ENCODE measurements at regions not wholly inside any gene's neighbourhood (a gene's known extent, or its start where the extent isn't known, plus 50 kb on each side); places are given as distances from the start of the nearest gene placed in this dataset.

DNA sequence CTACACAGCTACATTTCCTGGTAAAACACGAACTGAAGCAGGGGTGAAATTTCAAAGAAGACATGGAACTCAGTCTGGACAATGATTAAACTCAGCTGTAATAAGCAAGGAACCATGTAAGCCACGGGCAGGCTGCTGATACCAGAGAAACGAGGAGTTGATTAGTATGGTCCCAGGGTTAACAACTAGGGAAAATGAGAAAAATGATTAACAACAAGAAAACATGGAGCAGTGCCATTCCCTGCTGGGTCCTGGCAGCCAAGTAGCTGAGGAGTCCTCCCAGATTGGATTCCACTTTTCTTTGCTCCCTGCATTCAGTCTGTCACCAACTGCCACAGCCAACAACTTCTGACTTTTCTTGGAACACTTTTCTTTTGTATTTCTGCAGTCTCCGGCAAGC is 517.0 kb upstream of the KLHL29 start:
- POLR2A ChIA-PET, result no interaction called here
- Histone ChIP-seq H3K9ac (ENCODE audit: low read length) (no peak overlapping the region), H3K4me2 (ENCODE audit: low read length) (no peak overlapping the region), H3K4me3 (replicated peaks in 1 of 2; ENCODE audit: low read depth in 1 of 2, low read length in 2 of 2) (no peak overlapping the region), H4K20me1 (ENCODE audit: insufficient read depth) (no peaks in the 10 kb centered on the region), H3K9me3 (ENCODE audit: control insufficient read depth in 1 of 2, insufficient read depth in 1 of 2, low read depth in 1 of 2, low read length in 2 of 2) (no peaks in the 10 kb centered on the region), H2AFZ (ENCODE audit: low read depth, low read length, poor library complexity, severe bottlenecking) (no peak overlapping the region), H3K4me1 (ENCODE audit: control insufficient read depth in 1 of 2, insufficient read depth in 2 of 2, low read length in 2 of 2) (no peaks in the 10 kb centered on the region), H3K79me2 (ENCODE audit: insufficient read depth, low read length) (no peaks in the 10 kb centered on the region), H3K36me3 (ENCODE audit: control insufficient read depth in 1 of 2, insufficient read depth in 2 of 2, low read length in 2 of 2) (no peaks in the 10 kb centered on the region), H3K9me2 (ENCODE audit: insufficient read depth) (no peaks in the 10 kb centered on the region), H3K27ac (ENCODE audit: low read depth, low read length) (no peak overlapping the region), H3K27me3 (ENCODE audit: insufficient read depth, low read length) (no peaks in the 10 kb centered on the region)
- intact Hi-C loops (cut with micrococcal nuclease), result no loop called here
- RAD21 ChIA-PET (ENCODE audit: low non-redundant PET in 1 of 2, low total read pairs in 2 of 2, uncharacterized antibody in 2 of 2, unreplicated experiment in 2 of 2), result no interaction called here
- BruUV-seq (replicated peaks), result no TSS peak
- ATAC-seq, result no peak
- TF ChIP-seq POLR2AphosphoS5 (IDR thresholded peaks at IDR 0.05; ENCODE audit: low read depth, low read length) (no peak), ZFX (IDR thresholded peaks at IDR 0.05) (no peak)
- TF ChIP-seq, protein P1, sequence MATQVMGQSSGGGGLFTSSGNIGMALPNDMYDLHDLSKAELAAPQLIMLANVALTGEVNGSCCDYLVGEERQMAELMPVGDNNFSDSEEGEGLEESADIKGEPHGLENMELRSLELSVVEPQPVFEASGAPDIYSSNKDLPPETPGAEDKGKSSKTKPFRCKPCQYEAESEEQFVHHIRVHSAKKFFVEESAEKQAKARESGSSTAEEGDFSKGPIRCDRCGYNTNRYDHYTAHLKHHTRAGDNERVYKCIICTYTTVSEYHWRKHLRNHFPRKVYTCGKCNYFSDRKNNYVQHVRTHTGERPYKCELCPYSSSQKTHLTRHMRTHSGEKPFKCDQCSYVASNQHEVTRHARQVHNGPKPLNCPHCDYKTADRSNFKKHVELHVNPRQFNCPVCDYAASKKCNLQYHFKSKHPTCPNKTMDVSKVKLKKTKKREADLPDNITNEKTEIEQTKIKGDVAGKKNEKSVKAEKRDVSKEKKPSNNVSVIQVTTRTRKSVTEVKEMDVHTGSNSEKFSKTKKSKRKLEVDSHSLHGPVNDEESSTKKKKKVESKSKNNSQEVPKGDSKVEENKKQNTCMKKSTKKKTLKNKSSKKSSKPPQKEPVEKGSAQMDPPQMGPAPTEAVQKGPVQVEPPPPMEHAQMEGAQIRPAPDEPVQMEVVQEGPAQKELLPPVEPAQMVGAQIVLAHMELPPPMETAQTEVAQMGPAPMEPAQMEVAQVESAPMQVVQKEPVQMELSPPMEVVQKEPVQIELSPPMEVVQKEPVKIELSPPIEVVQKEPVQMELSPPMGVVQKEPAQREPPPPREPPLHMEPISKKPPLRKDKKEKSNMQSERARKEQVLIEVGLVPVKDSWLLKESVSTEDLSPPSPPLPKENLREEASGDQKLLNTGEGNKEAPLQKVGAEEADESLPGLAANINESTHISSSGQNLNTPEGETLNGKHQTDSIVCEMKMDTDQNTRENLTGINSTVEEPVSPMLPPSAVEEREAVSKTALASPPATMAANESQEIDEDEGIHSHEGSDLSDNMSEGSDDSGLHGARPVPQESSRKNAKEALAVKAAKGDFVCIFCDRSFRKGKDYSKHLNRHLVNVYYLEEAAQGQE (IDR thresholded peaks at IDR 0.05; ENCODE audit: low read depth), result no peak
- DNase-seq (ENCODE audit: low read depth, low spot score), result no peak
- CTCF ChIA-PET, result no interaction called here

- BruUV-seq (replicated peaks), result no TSS peak
- Histone ChIP-seq H3K27me3 (ENCODE audit: insufficient read depth, low read length) (no peaks in the 10 kb centered on the region), H3K9me2 (ENCODE audit: insufficient read depth) (no peaks in the 10 kb centered on the region), H3K4me3 (replicated peaks in 1 of 2; ENCODE audit: low read depth in 1 of 2, low read length in 2 of 2) (no peak overlapping the region), H3K9ac (ENCODE audit: low read length) (no peak overlapping the region), H3K79me2 (ENCODE audit: insufficient read depth, low read length) (no peaks in the 10 kb centered on the region), H3K27ac (ENCODE audit: low read depth, low read length) (no peak overlapping the region), H4K20me1 (ENCODE audit: insufficient read depth) (no peaks in the 10 kb centered on the region), H3K4me1 (ENCODE audit: control insufficient read depth in 1 of 2, insufficient read depth in 2 of 2, low read length in 2 of 2) (no peaks in the 10 kb centered on the region), H3K9me3 (ENCODE audit: control insufficient read depth in 1 of 2, insufficient read depth in 1 of 2, low read depth in 1 of 2, low read length in 2 of 2) (0 out of 4 replicates have a peak, but pooled peaks cover 0 to 3% of the 10 kb centered on the region in 2 experiments), H2AFZ (ENCODE audit: low read depth, low read length, poor library complexity, severe bottlenecking) (no peak overlapping the region), H3K4me2 (ENCODE audit: low read length) (no peak overlapping the region), H3K36me3 (ENCODE audit: control insufficient read depth in 1 of 2, insufficient read depth in 2 of 2, low read length in 2 of 2) (no peaks in the 10 kb centered on the region)
- POLR2A ChIA-PET, result no interaction called here
- RAD21 ChIA-PET (ENCODE audit: low non-redundant PET in 1 of 2, low total read pairs in 2 of 2, uncharacterized antibody in 2 of 2, unreplicated experiment in 2 of 2), result no interaction called here
- no peak for DNase-seq (ENCODE audit: low read depth, low spot score)
- intact Hi-C loops (cut with micrococcal nuclease), result no loop called here
- TF ChIP-seq SIN3A (IDR thresholded peaks at IDR 0.05; ENCODE audit: low read depth), result no peak
- TF ChIP-seq FOSL1 (IDR thresholded peaks at IDR 0.05; ENCODE audit: low read depth), result no peak
- TF ChIP-seq JUND (IDR thresholded peaks at IDR 0.05), result no peak
- no peak for TF ChIP-seq SRF (IDR thresholded peaks at IDR 0.05; ENCODE audit: low read depth)
- TF ChIP-seq POLR2AphosphoS5 (IDR thresholded peaks at IDR 0.05; ENCODE audit: low read depth, low read length), result no peak
- ATAC-seq, result no peak
- CTCF ChIA-PET, result no interaction called here
Measured at GRCh38 chr2:22878121-22878520, 506.9 kb upstream of the KLHL29 start.
